ENCODE measurements at regions not wholly inside any gene's neighbourhood (a gene's known extent, or its start where the extent isn't known, plus 50 kb on each side); places are given as distances from the start of the nearest gene placed in this dataset.

DNA sequence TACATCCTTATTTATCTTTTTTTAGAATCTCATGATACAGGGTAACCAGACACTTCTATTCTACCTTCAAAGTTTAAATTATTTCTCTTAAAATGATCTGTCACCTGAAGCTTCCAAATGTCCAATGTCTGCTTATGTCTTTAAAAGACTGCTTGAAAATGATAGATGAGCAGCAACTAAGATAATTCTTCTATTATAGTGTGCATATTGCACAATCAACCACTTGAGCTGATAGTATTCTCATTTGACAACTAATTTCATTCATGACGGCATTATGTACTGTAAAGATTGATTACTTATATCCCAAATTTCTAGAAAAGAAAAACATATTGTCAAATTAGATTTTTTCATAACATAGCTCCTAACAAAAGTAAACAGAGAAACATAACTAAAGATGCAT, 1478.2 kb upstream of the MIR17HG start:
- no peak overlapping the region for H3K4me3 Mint-ChIP-seq
- Histone ChIP-seq H3K4me3 (no peak overlapping the region), H3K79me2 (replicated peaks; ENCODE audit: insufficient read depth) (no peaks in the 10 kb centered on the region), H3F3A (replicated peaks; ENCODE audit: low read depth) (no peaks in the 10 kb centered on the region), H3K27ac (ENCODE audit: low read depth) (no peak overlapping the region), H2AFZ (no peak overlapping the region), H3K9me2 (ENCODE audit: insufficient read depth) (no peaks in the 10 kb centered on the region), H4K20me1 (replicated peaks; ENCODE audit: insufficient read depth) (no peaks in the 10 kb centered on the region), H3K4me1 (ENCODE audit: insufficient read depth) (no peaks in the 10 kb centered on the region), H3K36me3 (ENCODE audit: insufficient read depth) (no peaks in the 10 kb centered on the region), H3K4me2 (no peak overlapping the region), H3K27me3 (ENCODE audit: insufficient read depth) (no peaks in the 10 kb centered on the region)
- no peaks in the 10 kb centered on the region for H3K9me3 Mint-ChIP-seq
- ATAC-seq (no peak), DNase-seq (ENCODE audit: low spot score) (no peak)
- no peaks in the 10 kb centered on the region for H3K36me3 Mint-ChIP-seq (ENCODE audit: low read depth)
- no peaks in the 10 kb centered on the region for H3K27me3 Mint-ChIP-seq (ENCODE audit: insufficient read depth, low read depth, poor library complexity)
- no peaks in the 10 kb centered on the region for H3K4me1 Mint-ChIP-seq
- no peak for TF ChIP-seq ETS1 (IDR thresholded peaks at IDR 0.05)
- TF ChIP-seq, protein P1, sequence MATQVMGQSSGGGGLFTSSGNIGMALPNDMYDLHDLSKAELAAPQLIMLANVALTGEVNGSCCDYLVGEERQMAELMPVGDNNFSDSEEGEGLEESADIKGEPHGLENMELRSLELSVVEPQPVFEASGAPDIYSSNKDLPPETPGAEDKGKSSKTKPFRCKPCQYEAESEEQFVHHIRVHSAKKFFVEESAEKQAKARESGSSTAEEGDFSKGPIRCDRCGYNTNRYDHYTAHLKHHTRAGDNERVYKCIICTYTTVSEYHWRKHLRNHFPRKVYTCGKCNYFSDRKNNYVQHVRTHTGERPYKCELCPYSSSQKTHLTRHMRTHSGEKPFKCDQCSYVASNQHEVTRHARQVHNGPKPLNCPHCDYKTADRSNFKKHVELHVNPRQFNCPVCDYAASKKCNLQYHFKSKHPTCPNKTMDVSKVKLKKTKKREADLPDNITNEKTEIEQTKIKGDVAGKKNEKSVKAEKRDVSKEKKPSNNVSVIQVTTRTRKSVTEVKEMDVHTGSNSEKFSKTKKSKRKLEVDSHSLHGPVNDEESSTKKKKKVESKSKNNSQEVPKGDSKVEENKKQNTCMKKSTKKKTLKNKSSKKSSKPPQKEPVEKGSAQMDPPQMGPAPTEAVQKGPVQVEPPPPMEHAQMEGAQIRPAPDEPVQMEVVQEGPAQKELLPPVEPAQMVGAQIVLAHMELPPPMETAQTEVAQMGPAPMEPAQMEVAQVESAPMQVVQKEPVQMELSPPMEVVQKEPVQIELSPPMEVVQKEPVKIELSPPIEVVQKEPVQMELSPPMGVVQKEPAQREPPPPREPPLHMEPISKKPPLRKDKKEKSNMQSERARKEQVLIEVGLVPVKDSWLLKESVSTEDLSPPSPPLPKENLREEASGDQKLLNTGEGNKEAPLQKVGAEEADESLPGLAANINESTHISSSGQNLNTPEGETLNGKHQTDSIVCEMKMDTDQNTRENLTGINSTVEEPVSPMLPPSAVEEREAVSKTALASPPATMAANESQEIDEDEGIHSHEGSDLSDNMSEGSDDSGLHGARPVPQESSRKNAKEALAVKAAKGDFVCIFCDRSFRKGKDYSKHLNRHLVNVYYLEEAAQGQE (IDR thresholded peaks at IDR 0.05; ENCODE audit: unreplicated experiment): no peak
- no peak for TF ChIP-seq EZH2phosphoT487 (IDR thresholded peaks at IDR 0.05; ENCODE audit: unreplicated experiment)
- no peak for TF ChIP-seq CREB1 (CRISPR knock-in tag; IDR thresholded peaks at IDR 0.05; ENCODE audit: low read depth)
- no peak for TF ChIP-seq EZH2 (IDR thresholded peaks at IDR 0.05; ENCODE audit: low read depth, unreplicated experiment)
- TF ChIP-seq, protein P2, sequence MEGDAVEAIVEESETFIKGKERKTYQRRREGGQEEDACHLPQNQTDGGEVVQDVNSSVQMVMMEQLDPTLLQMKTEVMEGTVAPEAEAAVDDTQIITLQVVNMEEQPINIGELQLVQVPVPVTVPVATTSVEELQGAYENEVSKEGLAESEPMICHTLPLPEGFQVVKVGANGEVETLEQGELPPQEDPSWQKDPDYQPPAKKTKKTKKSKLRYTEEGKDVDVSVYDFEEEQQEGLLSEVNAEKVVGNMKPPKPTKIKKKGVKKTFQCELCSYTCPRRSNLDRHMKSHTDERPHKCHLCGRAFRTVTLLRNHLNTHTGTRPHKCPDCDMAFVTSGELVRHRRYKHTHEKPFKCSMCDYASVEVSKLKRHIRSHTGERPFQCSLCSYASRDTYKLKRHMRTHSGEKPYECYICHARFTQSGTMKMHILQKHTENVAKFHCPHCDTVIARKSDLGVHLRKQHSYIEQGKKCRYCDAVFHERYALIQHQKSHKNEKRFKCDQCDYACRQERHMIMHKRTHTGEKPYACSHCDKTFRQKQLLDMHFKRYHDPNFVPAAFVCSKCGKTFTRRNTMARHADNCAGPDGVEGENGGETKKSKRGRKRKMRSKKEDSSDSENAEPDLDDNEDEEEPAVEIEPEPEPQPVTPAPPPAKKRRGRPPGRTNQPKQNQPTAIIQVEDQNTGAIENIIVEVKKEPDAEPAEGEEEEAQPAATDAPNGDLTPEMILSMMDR (conservative IDR thresholded peaks at IDR 0.05; ENCODE audit: low read depth in 2 of 2): no peak
- TF ChIP-seq NANOG (IDR thresholded peaks at IDR 0.05; ENCODE audit: borderline replicate concordance): no peak
- no peak for TF ChIP-seq ZNF462 (CRISPR knock-in tag; IDR thresholded peaks at IDR 0.05)
- no peak for TF ChIP-seq ZNF331 (CRISPR knock-in tag; IDR thresholded peaks at IDR 0.05; ENCODE audit: low read depth)
- TF ChIP-seq ZNF114 (CRISPR knock-in tag; IDR thresholded peaks at IDR 0.05): no peak
- no peak for TF ChIP-seq JUNB (IDR thresholded peaks at IDR 0.05; ENCODE audit: unreplicated experiment)
- no peak for TF ChIP-seq STAT1 (IDR thresholded peaks at IDR 0.05; ENCODE audit: unreplicated experiment)
- no peak for TF ChIP-seq POLR2AphosphoS5 (IDR thresholded peaks at IDR 0.05; ENCODE audit: low read depth)
- no peak overlapping the region for H3K27ac Mint-ChIP-seq

Data from GM23338 (cell line).